ENCODE measurements at regions not wholly inside any gene's neighbourhood (a gene's known extent, or its start where the extent isn't known, plus 50 kb on each side); places are given as distances from the start of the nearest gene placed in this dataset.
A peak's percentile ranks its signal among the peaks of the same experiment; 100 is the strongest.

- no peak for DNase-seq (ENCODE audit: low spot score)
Observed at GRCh38 chr18:77750006-77750405, 500.4 kb downstream of the GALR1 start.

- DNase-seq (ENCODE audit: low spot score) = no peak
Observed at GRCh38 chr18:77754475-77755044, 504.9 kb downstream of the GALR1 start.

GRCh38 chr18:77755187-77755586 is 505.5 kb downstream of the GALR1 start:
- no peak for DNase-seq (ENCODE audit: low spot score)

- no peak for DNase-seq (ENCODE audit: low spot score)
Observed at GRCh38 chr18:77761332-77761731, 511.7 kb downstream of the GALR1 start.

GRCh38 chr18:77762014-77762413 is 512.4 kb downstream of the GALR1 start:
- no peak for DNase-seq (ENCODE audit: low spot score)

- DNase-seq (ENCODE audit: low spot score) = no peak
Observed at GRCh38 chr18:77762642-77763041, 513.0 kb downstream of the GALR1 start.

GRCh38 chr18:77763530-77764145 is 514.0 kb downstream of the GALR1 start:
- DNase-seq (ENCODE audit: low spot score) = no peak

- DNase-seq (ENCODE audit: low spot score) = peak; percentile 50
Observed at GRCh38 chr18:77765468-77765867, 515.8 kb downstream of the GALR1 start.

GRCh38 chr18:77766421-77766820 is 516.8 kb downstream of the GALR1 start:
- DNase-seq (ENCODE audit: low spot score) = no peak

GRCh38 chr18:77772177-77772576 is 522.5 kb downstream of the GALR1 start:
- DNase-seq (ENCODE audit: low spot score) = no peak

GRCh38 chr18:77776104-77776503 is 526.5 kb downstream of the GALR1 start:
- DNase-seq (ENCODE audit: low spot score) = no peak

GRCh38 chr18:77777163-77777562 is 527.5 kb downstream of the GALR1 start:
- DNase-seq (ENCODE audit: low spot score) = no peak

GRCh38 chr18:77784759-77785379 is 535.2 kb downstream of the GALR1 start:
- DNase-seq (ENCODE audit: low spot score) = no peak

GRCh38 chr18:77785415-77785975 is 535.8 kb downstream of the GALR1 start:
- no peak for DNase-seq (ENCODE audit: low spot score)

GRCh38 chr18:77803024-77803423 is 553.4 kb downstream of the GALR1 start:
- DNase-seq (ENCODE audit: low spot score) = no peak

GRCh38 chr18:77804382-77804781 is 554.7 kb downstream of the GALR1 start:
- no peak for DNase-seq (ENCODE audit: low spot score)

GRCh38 chr18:77807650-77808049 is 558.0 kb downstream of the GALR1 start:
- DNase-seq (ENCODE audit: low spot score) = no peak

GRCh38 chr18:77811503-77811902 is 561.9 kb downstream of the GALR1 start:
- DNase-seq (ENCODE audit: low spot score) = no peak

- DNase-seq (ENCODE audit: low spot score) = no peak
Observed at GRCh38 chr18:77815666-77816338, 566.2 kb downstream of the GALR1 start.

- DNase-seq (ENCODE audit: low spot score) = no peak
Observed at GRCh38 chr18:77818328-77818727, 568.7 kb downstream of the GALR1 start.

- no peak for DNase-seq (ENCODE audit: low spot score)
Observed at GRCh38 chr18:77820472-77820871, 570.8 kb downstream of the GALR1 start.

GRCh38 chr18:77821892-77822291 is 572.2 kb downstream of the GALR1 start:
- DNase-seq (ENCODE audit: low spot score) = no peak

Data from umbilical cord (tissue), 1 donor.